ENCODE measurements at regions not wholly inside any gene's neighbourhood (a gene's known extent, or its start where the extent isn't known, plus 50 kb on each side); places are given as distances from the start of the nearest gene placed in this dataset.
"Not testable (repeated sequence)": the region's sequence is repeated elsewhere in the genome, so short reads cannot be mapped to it uniquely, and the experiment has no call there.

- H2AFZ ChIP-seq, result no peak overlapping the region
- no peaks in the 10 kb centered on the region for H3K36me3 ChIP-seq (ENCODE audit: low read depth)
- H3K27me3 ChIP-seq (ENCODE audit: insufficient read depth, low read depth), result no peaks in the 10 kb centered on the region
- no peaks in the 10 kb centered on the region for H3K79me2 ChIP-seq (ENCODE audit: low read depth)
- H3K4me2 ChIP-seq, result no peak overlapping the region
- no peak overlapping the region for H3K27ac ChIP-seq
- H3K4me3 ChIP-seq, result no peak overlapping the region
- CTCF ChIA-PET, result no interaction called here
- intact Hi-C loops (cut with micrococcal nuclease; ENCODE audit: unreplicated experiment), result no loop called here
- POLR2A ChIA-PET (ENCODE audit: unreplicated experiment), result no interaction called here
- no peaks in the 10 kb centered on the region for H3K9me3 ChIP-seq (ENCODE audit: insufficient read depth, low read depth)
- no peaks in the 10 kb centered on the region for H3K4me1 ChIP-seq (replicated peaks; ENCODE audit: insufficient read depth)
- BruUV-seq (replicated peaks), result no TSS peak
- H3K9me2 ChIP-seq (ENCODE audit: insufficient read depth), result no peaks in the 10 kb centered on the region
- no peak for DNase-seq
- H3F3A ChIP-seq (ENCODE audit: insufficient read depth, low read depth), result no peaks in the 10 kb centered on the region
- no peaks in the 10 kb centered on the region for H4K20me1 ChIP-seq (ENCODE audit: insufficient read depth)
- TF ChIP-seq EZH2 (IDR thresholded peaks at IDR 0.05; ENCODE audit: low read depth) (no peak), CTCF (conservative IDR thresholded peaks at IDR 0.05) (no peak)
Measured at GRCh38 chr2:51903728-51904127, 871.8 kb upstream of the NRXN1 start.

- Histone ChIP-seq H3K27ac (no peak overlapping the region), H3K4me2 (no peak overlapping the region), H2AFZ (no peak overlapping the region), H3K79me2 (ENCODE audit: low read depth) (no peaks in the 10 kb centered on the region), H3K9me2 (ENCODE audit: insufficient read depth) (no peaks in the 10 kb centered on the region), H3K27me3 (ENCODE audit: insufficient read depth, low read depth) (no peaks in the 10 kb centered on the region), H3K4me3 (no peak overlapping the region), H3K4me1 (replicated peaks; ENCODE audit: insufficient read depth) (no peaks in the 10 kb centered on the region), H3K9me3 (ENCODE audit: insufficient read depth, low read depth) (no peaks in the 10 kb centered on the region), H4K20me1 (ENCODE audit: insufficient read depth) (no peaks in the 10 kb centered on the region), H3K36me3 (ENCODE audit: low read depth) (no peaks in the 10 kb centered on the region), H3F3A (ENCODE audit: insufficient read depth, low read depth) (no peaks in the 10 kb centered on the region)
- no peak for TF ChIP-seq EZH2 (IDR thresholded peaks at IDR 0.05; ENCODE audit: low read depth)
- no peak for TF ChIP-seq CTCF (conservative IDR thresholded peaks at IDR 0.05)
- intact Hi-C loops (cut with micrococcal nuclease; ENCODE audit: unreplicated experiment), result no loop called here
- BruUV-seq (replicated peaks), result no TSS peak
- ChIA-PET CTCF (no interaction called here), POLR2A (ENCODE audit: unreplicated experiment) (no interaction called here)
- peak in 1 of 2 experiments; percentile 4 for DNase-seq
Measured at GRCh38 chr2:51899643-51900042, 867.7 kb upstream of the NRXN1 start.

- intact Hi-C loops (cut with micrococcal nuclease; ENCODE audit: unreplicated experiment); H3K9me2 ChIP-seq (ENCODE audit: insufficient read depth); CTCF ChIA-PET; H3F3A ChIP-seq (ENCODE audit: insufficient read depth, low read depth); H3K27ac ChIP-seq; DNase-seq; H3K4me2 ChIP-seq; H3K9me3 ChIP-seq (ENCODE audit: insufficient read depth, low read depth); POLR2A ChIA-PET (ENCODE audit: unreplicated experiment); H3K4me1 ChIP-seq (replicated peaks; ENCODE audit: insufficient read depth); BruUV-seq (replicated peaks); H2AFZ ChIP-seq; H3K4me3 ChIP-seq; H4K20me1 ChIP-seq (ENCODE audit: insufficient read depth); H3K27me3 ChIP-seq (ENCODE audit: insufficient read depth, low read depth); H3K79me2 ChIP-seq (ENCODE audit: low read depth); H3K36me3 ChIP-seq (ENCODE audit: low read depth): not testable (repeated sequence)
Measured at GRCh38 chr2:51894584-51894983, 862.7 kb upstream of the NRXN1 start.

- H3K4me2 ChIP-seq, result no peak overlapping the region
- H2AFZ ChIP-seq, result no peak overlapping the region
- TF ChIP-seq EZH2 (IDR thresholded peaks at IDR 0.05; ENCODE audit: low read depth) (no peak), CTCF (conservative IDR thresholded peaks at IDR 0.05) (no peak)
- no peak overlapping the region for H3K4me3 ChIP-seq
- no peaks in the 10 kb centered on the region for H3K27me3 ChIP-seq (ENCODE audit: insufficient read depth, low read depth)
- H3K9me2 ChIP-seq (ENCODE audit: insufficient read depth), result no peaks in the 10 kb centered on the region
- intact Hi-C loops (cut with micrococcal nuclease; ENCODE audit: unreplicated experiment), result no loop called here
- no peaks in the 10 kb centered on the region for H3K9me3 ChIP-seq (ENCODE audit: insufficient read depth, low read depth)
- no peaks in the 10 kb centered on the region for H3F3A ChIP-seq (ENCODE audit: insufficient read depth, low read depth)
- H3K79me2 ChIP-seq (ENCODE audit: low read depth), result no peaks in the 10 kb centered on the region
- ChIA-PET POLR2A (ENCODE audit: unreplicated experiment) (no interaction called here), CTCF (no interaction called here)
- no peak for DNase-seq
- no peaks in the 10 kb centered on the region for H3K36me3 ChIP-seq (ENCODE audit: low read depth)
- H3K4me1 ChIP-seq (replicated peaks; ENCODE audit: insufficient read depth), result no peaks in the 10 kb centered on the region
- no peaks in the 10 kb centered on the region for H4K20me1 ChIP-seq (ENCODE audit: insufficient read depth)
- no TSS peak for BruUV-seq (replicated peaks)
- no peak overlapping the region for H3K27ac ChIP-seq
Measured at GRCh38 chr2:51888120-51888519, 856.2 kb upstream of the NRXN1 start.

Measured in PC-9 (cell line).